GM21786 (cell line): ENCODE measurements at regions not wholly inside any gene's neighbourhood (a gene's known extent, or its start where the extent isn't known, plus 50 kb on each side); places are given as distances from the start of the nearest gene placed in this dataset.

ENCODE experiments used
- ATAC-seq: cut with Tn5 transposase; IDR thresholded peaks from one replicate; pipeline ENCODE4 v1.9.1; 2021; ENCODE audit not compliant: unreplicated experiment

DNA sequence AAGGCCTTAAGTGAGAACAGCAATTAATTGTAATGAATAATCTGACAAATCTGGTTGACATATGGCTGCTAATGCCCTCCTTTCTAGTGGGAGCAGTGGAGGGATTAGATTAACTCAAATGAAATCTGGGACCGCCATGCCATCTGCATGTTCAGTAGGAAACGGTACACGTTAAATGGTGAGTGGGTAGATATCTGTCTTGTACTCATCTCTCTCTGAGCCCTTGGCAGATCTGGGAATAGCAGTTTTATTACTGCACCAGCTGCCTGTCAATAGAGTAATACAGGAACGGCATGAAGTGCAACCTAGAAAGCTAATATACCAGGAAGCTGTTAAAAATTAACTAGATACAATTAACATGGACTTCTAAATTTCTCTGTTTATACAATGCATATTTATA lies 258.8 kb downstream of the GPD2 start:
- no peak for ATAC-seq

DNA sequence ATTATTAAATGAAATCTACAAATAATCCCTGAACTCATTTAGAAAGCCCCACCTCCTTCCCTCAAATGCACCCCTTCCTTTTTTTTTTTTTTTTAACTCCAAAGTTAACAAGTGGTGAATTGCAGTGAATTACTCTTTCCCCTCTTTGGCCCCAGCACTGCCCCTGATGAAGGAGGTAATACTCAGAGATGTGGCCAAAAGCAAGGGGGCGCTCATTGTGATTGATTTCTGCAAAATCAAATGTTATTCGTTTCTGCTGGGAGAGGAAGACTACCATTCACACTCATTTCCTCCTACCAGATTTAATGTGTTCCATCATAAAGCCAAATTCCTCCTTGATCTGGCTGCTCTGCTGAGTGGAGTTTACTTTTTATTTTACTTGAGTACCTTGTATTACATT lies 259.4 kb downstream of the GPD2 start:
- no peak for ATAC-seq

- ATAC-seq = no peak
Measured at GRCh38 chr2:156697906-156698305, 261.7 kb downstream of the GPD2 start.

- ATAC-seq = no peak
Measured at GRCh38 chr2:156700681-156701080, 264.5 kb downstream of the GPD2 start.

DNA sequence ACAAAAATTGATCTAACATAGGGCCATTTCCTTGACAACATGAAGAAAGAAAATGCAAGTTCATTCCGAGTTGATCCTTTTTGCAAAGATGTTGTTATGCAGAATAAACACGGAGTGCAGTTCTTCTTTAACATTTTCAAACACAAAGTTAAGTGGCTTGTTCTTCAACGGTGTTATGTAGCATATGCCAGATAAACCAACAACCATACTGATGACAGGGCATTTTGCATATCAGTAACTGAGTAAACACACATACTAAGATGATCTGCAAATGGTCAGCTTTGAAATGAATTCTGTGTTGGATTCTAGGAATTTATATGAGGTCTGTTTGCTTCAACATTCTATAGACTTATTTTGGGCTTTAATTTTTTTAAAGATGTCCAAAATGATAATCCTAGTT lies 266.4 kb downstream of the GPD2 start:
- no peak for ATAC-seq

DNA sequence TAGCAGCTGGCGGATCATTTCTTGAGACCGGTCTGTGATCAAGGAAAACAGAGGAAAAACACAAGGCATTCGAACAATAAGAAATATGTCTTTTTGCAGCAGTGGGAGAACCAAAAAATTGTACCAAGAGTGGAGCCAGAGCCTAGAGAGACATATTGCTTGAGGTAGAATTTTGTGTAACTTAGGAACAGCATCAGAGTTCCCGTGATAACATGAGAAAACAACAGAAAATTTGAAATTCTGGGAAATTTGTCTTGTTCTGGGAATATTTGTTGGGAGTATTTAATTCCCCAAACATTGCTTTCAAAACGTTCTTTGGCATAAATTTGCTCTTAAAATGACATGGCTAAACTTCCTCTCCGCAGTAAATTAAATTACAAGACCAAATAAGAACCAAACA lies 267.5 kb downstream of the GPD2 start:
- no peak for ATAC-seq

DNA sequence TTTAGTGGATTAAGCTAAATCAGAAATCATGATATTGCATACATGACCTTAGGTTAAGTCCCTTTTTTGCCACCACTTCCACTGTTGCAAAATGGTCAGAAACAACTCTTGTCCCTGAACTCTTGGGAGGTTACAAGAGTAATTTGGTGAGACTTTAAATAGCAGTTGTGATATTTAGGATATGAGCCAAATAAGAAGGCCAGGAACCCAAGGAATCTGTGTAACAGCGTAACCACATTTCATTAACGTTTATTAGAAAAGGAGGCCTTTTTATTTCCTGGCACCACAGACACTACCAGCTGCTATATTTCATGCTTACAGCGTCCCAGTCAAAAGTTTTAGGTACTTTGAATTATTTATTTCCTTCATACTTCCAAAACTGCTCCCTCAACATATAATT lies 268.0 kb downstream of the GPD2 start:
- no peak for ATAC-seq

- ATAC-seq = no peak
Measured at GRCh38 chr2:156704617-156705016, 268.4 kb downstream of the GPD2 start.

DNA sequence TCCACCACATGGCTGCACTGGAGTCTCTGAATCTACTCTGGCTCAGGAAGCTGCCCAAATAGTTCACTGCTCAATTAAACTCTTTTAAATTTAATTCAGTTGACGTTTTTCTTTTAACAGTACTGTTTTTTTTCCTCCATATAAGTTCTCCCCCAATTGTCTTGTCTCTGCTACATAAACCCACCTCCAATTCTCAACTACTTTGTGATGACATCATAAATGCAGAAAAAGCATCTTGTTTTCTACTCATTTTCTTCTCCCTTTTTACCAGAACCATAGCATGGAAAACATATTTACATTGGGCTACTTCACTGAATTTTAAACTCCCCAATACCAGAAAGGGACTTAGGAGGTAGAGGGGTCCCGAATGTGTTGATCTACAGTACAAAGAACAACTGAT lies 270.4 kb downstream of the GPD2 start:
- no peak for ATAC-seq

DNA sequence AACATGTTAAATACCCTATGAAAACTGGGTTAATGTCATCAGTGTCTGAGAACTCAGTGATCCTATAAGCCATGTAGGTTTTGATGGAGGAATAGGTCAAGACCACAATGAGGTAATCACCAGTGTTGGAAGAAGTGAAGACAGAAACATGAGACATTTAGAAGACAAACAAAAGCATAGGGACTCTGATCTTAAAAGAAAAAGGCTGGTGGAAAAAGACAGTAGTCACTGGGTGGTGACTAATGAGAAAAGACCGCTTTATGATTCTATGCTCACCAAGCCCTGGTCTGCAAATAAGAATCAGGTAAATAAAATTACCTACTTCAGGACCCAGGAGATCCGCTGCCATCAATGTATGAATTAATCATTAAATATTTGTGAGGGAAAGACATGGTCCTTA lies 271.9 kb downstream of the GPD2 start:
- no peak for ATAC-seq

- ATAC-seq = no peak
Measured at GRCh38 chr2:156709091-156709490, 272.9 kb downstream of the GPD2 start.

GRCh38 chr2:156719036-156719435 lies 282.9 kb downstream of the GPD2 start:
- ATAC-seq = no peak

DNA sequence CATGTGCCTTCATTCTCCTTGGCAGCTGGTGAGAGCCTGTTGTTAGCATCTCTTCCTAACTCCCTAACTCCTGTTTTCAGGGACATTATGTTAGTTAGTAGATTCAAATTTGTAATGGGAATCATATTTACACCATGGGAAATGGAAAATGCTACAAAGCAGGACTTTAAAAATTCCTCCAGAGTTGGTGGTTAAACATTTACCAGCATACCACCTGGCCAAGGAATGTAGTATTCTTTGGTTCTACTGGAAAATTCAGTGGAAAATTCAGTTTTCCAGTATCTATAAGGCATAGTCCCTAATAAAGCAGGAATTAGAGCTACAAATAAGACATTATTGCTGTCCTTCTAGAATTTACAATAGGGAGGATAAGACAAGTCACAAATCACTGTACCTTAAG lies 291.7 kb downstream of the GPD2 start:
- no peak for ATAC-seq

DNA sequence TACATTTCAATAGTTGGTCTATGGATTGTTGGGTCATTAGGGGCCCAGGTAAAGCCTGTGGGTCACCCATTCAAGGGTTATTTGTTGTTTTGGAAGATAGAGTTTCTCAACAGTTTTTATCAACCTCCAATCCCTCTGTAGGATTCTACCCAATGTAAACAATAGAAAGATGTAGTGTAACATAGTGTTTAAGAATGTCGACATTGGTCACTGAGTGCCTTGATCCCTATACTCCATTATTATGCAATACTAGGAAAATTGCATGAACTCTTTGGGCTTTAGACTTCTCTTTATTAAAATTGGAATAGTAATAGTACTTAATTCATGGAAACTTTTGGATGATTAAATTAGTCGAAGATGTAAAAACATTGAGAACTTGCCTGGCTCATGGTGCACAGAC lies 292.1 kb downstream of the GPD2 start:
- ATAC-seq = no peak

DNA sequence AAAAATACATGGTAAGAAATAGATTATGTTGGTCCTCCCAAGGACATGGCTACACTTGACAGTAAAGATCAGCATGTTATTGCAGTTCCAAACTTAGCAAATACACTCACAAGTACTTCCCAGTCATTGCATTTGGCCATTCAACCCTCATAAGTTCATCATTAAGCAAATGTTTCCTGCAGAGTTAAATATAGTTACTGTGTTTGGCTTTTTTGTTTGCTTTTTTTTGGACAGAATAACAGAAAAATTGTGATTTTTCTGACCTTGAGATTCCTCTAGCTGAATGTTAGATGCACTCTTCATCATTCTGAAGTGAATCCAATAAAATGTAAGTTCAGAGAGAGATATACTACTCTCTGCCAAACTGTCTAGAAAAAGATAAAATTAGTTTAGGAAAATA lies 295.3 kb downstream of the GPD2 start:
- no peak for ATAC-seq

- ATAC-seq = no peak
Measured at GRCh38 chr2:156736950-156737349, 300.8 kb downstream of the GPD2 start.

- no peak for ATAC-seq
Measured at GRCh38 chr2:156739301-156739700, 303.1 kb downstream of the GPD2 start.

DNA sequence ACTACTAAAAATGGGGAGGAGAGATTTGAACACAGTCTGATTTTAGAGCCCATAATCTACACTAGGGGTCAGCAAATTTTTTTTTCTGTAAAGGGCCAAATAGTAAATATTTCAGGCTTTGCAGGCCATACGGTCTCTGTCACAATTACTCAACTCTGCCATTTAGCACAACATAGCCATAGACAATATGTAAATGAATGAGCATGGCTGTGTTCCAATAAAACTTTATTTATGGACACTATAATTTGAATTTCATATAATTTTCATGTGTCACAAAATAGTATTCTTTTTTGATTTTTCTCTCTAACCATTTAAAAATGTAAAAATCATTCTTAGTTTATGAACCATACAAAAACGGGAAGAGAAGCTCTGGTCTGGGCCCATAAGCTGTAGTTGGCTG lies 309.4 kb downstream of the GPD2 start:
- ATAC-seq = no peak

GRCh38 chr2:156748221-156748620 lies 312.0 kb downstream of the GPD2 start:
- ATAC-seq = no peak

DNA sequence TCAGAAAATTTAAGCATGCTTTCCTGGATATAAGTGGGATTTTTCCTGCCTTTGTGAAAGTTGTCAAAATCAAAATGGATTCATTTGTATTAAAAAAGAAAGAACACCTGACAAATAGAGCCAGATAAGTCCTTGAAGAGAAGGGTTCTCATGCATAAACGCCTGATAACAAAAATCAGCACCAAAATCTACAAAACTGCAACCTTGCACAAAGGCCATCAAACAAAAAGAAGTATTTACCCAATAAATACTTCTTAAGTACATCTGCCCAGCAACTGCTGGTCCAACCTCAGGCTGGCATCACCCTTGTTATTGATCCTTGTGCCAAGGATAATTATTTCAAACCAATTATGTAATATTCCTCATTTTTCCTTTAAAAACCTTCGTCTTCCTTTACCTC lies 315.9 kb downstream of the GPD2 start:
- no peak for ATAC-seq

- no peak for ATAC-seq
Measured at GRCh38 chr2:156753766-156754165, 317.6 kb downstream of the GPD2 start.

GRCh38 chr2:156756516-156756915 lies 320.3 kb downstream of the GPD2 start:
- ATAC-seq = no peak

GRCh38 chr2:156763174-156763573 lies 327.0 kb downstream of the GPD2 start:
- ATAC-seq = no peak

DNA sequence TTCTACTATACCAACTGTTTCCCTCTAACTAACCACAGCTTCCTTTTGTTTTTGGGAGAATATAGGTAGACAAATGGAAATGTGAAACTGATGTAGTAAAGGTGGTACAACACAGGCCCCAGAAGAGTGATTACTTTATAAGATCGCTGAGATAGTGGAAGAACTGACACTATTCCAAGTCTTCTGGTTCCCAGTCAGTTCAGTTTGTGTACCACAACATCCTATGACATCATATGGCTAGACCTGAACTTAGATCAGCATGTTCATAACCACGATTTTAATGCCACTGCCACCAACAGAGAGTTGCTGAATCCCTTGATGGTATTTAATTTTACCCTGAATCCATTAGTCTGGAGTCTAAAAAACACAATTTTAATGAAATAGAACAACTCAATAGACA lies 328.9 kb downstream of the GPD2 start:
- no peak for ATAC-seq
